C4-2B (cell line): ENCODE measurements at regions not wholly inside any gene's neighbourhood (a gene's known extent, or its start where the extent isn't known, plus 50 kb on each side); places are given as distances from the start of the nearest gene placed in this dataset.

Source experiments
- H3K27ac ChIP-seq: fragments of 450-650 bp; 2 replicates; pipeline ENCODE4 v1.5.1; 2017
- CTCF ChIP-seq: fragments of 450-650 bp; conservative IDR thresholded peaks from 2 replicates; pipeline ENCODE4 v1.5.1; 2017; ENCODE audit warnings: mild to moderate bottlenecking
- ZFX ChIP-seq: fragments of 450-650 bp; IDR thresholded peaks from 2 replicates; pipeline ENCODE4 v1.6.1; 2017

- no peak for TF ChIP-seq ZFX
- no peak overlapping the region for H3K27ac ChIP-seq
Observed at GRCh38 chr18:39636931-39637330, 2071.3 kb upstream of the CELF4 start.

- H3K27ac ChIP-seq: no peak overlapping the region
- TF ChIP-seq ZFX (no peak), CTCF (no peak)
Observed at GRCh38 chr18:39635966-39636365, 2070.4 kb upstream of the CELF4 start.

GRCh38 chr18:39635192-39635591 lies 2069.6 kb upstream of the CELF4 start:
- H3K27ac ChIP-seq: no peak overlapping the region
- TF ChIP-seq ZFX (no peak), CTCF (no peak)

GRCh38 chr18:39627936-39628335 lies 2062.3 kb upstream of the CELF4 start:
- no peak overlapping the region for H3K27ac ChIP-seq
- no peak for TF ChIP-seq ZFX
- no peak for TF ChIP-seq CTCF

- no peak for TF ChIP-seq CTCF
- no peak for TF ChIP-seq ZFX
- no peak overlapping the region for H3K27ac ChIP-seq
Observed at GRCh38 chr18:39624961-39625360, 2059.4 kb upstream of the CELF4 start.

GRCh38 chr18:39622431-39622830 lies 2056.8 kb upstream of the CELF4 start:
- no peak overlapping the region for H3K27ac ChIP-seq
- TF ChIP-seq ZFX (no peak), CTCF (no peak)

- TF ChIP-seq ZFX (no peak), CTCF (no peak)
- H3K27ac ChIP-seq: no peak overlapping the region
Observed at GRCh38 chr18:39620551-39621168, 2055.1 kb upstream of the CELF4 start.

GRCh38 chr18:39618265-39619003 lies 2052.8 kb upstream of the CELF4 start:
- no peak for TF ChIP-seq CTCF
- no peak for TF ChIP-seq ZFX
- H3K27ac ChIP-seq: no peak overlapping the region
